ENCODE measurements at regions not wholly inside any gene's neighbourhood (a gene's known extent, or its start where the extent isn't known, plus 50 kb on each side); places are given as distances from the start of the nearest gene placed in this dataset.

GRCh38 chr12:3991798-3992580, 118.8 kb upstream of the PARP11 start:
- no peak for DNase-seq (ENCODE audit: low read depth, low spot score)
- no peaks in the 10 kb centered on the region for H3K27me3 ChIP-seq (ENCODE audit: insufficient read depth, insufficient read length)
- no peak overlapping the region for H3K9ac ChIP-seq (ENCODE audit: insufficient read length, low read depth)
- H3K9me3 ChIP-seq (ENCODE audit: insufficient read depth, low read length), result no peaks in the 10 kb centered on the region
- H3K4me1 ChIP-seq (ENCODE audit: insufficient read depth, insufficient read length), result peaks cover 6% of the 10 kb centered on the region
- H3K36me3 ChIP-seq (ENCODE audit: insufficient read depth, insufficient read length, low read length), result no peaks in the 10 kb centered on the region
- no peak overlapping the region for H3K4me3 ChIP-seq (ENCODE audit: insufficient read length, low read depth)
- no peak for TF ChIP-seq YY1 (IDR thresholded peaks at IDR 0.05; ENCODE audit: insufficient read depth, insufficient read length)
- TF ChIP-seq SUZ12 (IDR thresholded peaks at IDR 0.05; ENCODE audit: extremely low read depth, insufficient read depth, insufficient read length), result no peak
- no peak for TF ChIP-seq ZNF274 (IDR thresholded peaks at IDR 0.05; ENCODE audit: low read depth, low read length)

- peaks cover 6% of the 10 kb centered on the region for H3K4me1 ChIP-seq (ENCODE audit: insufficient read depth, insufficient read length)
- no peak overlapping the region for H3K9ac ChIP-seq (ENCODE audit: insufficient read length, low read depth)
- no peaks in the 10 kb centered on the region for H3K9me3 ChIP-seq (ENCODE audit: insufficient read depth, low read length)
- H3K4me3 ChIP-seq (ENCODE audit: insufficient read length, low read depth), result no peak overlapping the region
- H3K27me3 ChIP-seq (ENCODE audit: insufficient read depth, insufficient read length), result no peaks in the 10 kb centered on the region
- DNase-seq (ENCODE audit: low read depth, low spot score), result no peak
- no peaks in the 10 kb centered on the region for H3K36me3 ChIP-seq (ENCODE audit: insufficient read depth, insufficient read length, low read length)
- TF ChIP-seq SUZ12 (IDR thresholded peaks at IDR 0.05; ENCODE audit: extremely low read depth, insufficient read depth, insufficient read length), result no peak
- TF ChIP-seq ZNF274 (IDR thresholded peaks at IDR 0.05; ENCODE audit: low read depth, low read length), result no peak
- no peak for TF ChIP-seq YY1 (IDR thresholded peaks at IDR 0.05; ENCODE audit: insufficient read depth, insufficient read length)
Observed at GRCh38 chr12:3990501-3991280, 117.5 kb upstream of the PARP11 start.

- no peak overlapping the region for H3K9ac ChIP-seq (ENCODE audit: insufficient read length, low read depth)
- no peaks in the 10 kb centered on the region for H3K27me3 ChIP-seq (ENCODE audit: insufficient read depth, insufficient read length)
- peaks cover 2% of the 10 kb centered on the region; the same call in 1 of the 2 replicates for H3K9me3 ChIP-seq (ENCODE audit: insufficient read depth, low read length)
- no peaks in the 10 kb centered on the region for H3K36me3 ChIP-seq (ENCODE audit: insufficient read depth, insufficient read length, low read length)
- peaks cover 4% of the 10 kb centered on the region for H3K4me1 ChIP-seq (ENCODE audit: insufficient read depth, insufficient read length)
- no peak for TF ChIP-seq SUZ12 (IDR thresholded peaks at IDR 0.05; ENCODE audit: extremely low read depth, insufficient read depth, insufficient read length)
- no peak for TF ChIP-seq YY1 (IDR thresholded peaks at IDR 0.05; ENCODE audit: insufficient read depth, insufficient read length)
- no peak for TF ChIP-seq ZNF274 (IDR thresholded peaks at IDR 0.05; ENCODE audit: low read depth, low read length)
- H3K4me3 ChIP-seq (ENCODE audit: insufficient read length, low read depth), result no peak overlapping the region
- DNase-seq (ENCODE audit: low read depth, low spot score), result no peak
Observed at GRCh38 chr12:3989218-3989550, 116.0 kb upstream of the PARP11 start.

- TF ChIP-seq SUZ12 (IDR thresholded peaks at IDR 0.05; ENCODE audit: extremely low read depth, insufficient read depth, insufficient read length) (no peak), YY1 (IDR thresholded peaks at IDR 0.05; ENCODE audit: insufficient read depth, insufficient read length) (no peak), ZNF274 (IDR thresholded peaks at IDR 0.05; ENCODE audit: low read depth, low read length) (no peak)
- H3K4me1 ChIP-seq (ENCODE audit: insufficient read depth, insufficient read length), result peaks cover 4% of the 10 kb centered on the region
- H3K36me3 ChIP-seq (ENCODE audit: insufficient read depth, insufficient read length, low read length), result no peaks in the 10 kb centered on the region
- H3K9me3 ChIP-seq (ENCODE audit: insufficient read depth, low read length), result peaks cover 7% of the 10 kb centered on the region
- H3K9ac ChIP-seq (ENCODE audit: insufficient read length, low read depth), result no peak overlapping the region
- H3K4me3 ChIP-seq (ENCODE audit: insufficient read length, low read depth), result no peak overlapping the region
- no peak for DNase-seq (ENCODE audit: low read depth, low spot score)
- no peaks in the 10 kb centered on the region for H3K27me3 ChIP-seq (ENCODE audit: insufficient read depth, insufficient read length)
Observed at GRCh38 chr12:3988519-3989217, 115.5 kb upstream of the PARP11 start.

- TF ChIP-seq YY1 (IDR thresholded peaks at IDR 0.05; ENCODE audit: insufficient read depth, insufficient read length), result no peak
- no peak for TF ChIP-seq ZNF274 (IDR thresholded peaks at IDR 0.05; ENCODE audit: low read depth, low read length)
- no peaks in the 10 kb centered on the region for H3K27me3 ChIP-seq (ENCODE audit: insufficient read depth, insufficient read length)
- no peak overlapping the region for H3K4me3 ChIP-seq (ENCODE audit: insufficient read length, low read depth)
- H3K9ac ChIP-seq (ENCODE audit: insufficient read length, low read depth), result no peak overlapping the region
- H3K4me1 ChIP-seq (ENCODE audit: insufficient read depth, insufficient read length), result peaks cover 2% of the 10 kb centered on the region
- no peaks in the 10 kb centered on the region for H3K36me3 ChIP-seq (ENCODE audit: insufficient read depth, insufficient read length, low read length)
- DNase-seq (ENCODE audit: low read depth, low spot score), result no peak
- peaks cover 15% of the 10 kb centered on the region for H3K9me3 ChIP-seq (ENCODE audit: insufficient read depth, low read length)
Observed at GRCh38 chr12:3987571-3987970, 114.4 kb upstream of the PARP11 start.

- Histone ChIP-seq H3K4me1 (ENCODE audit: insufficient read depth, insufficient read length) (no peaks in the 10 kb centered on the region), H3K9me3 (ENCODE audit: insufficient read depth, low read length) (peaks cover 28% of the 10 kb centered on the region), H3K4me3 (ENCODE audit: insufficient read length, low read depth) (no peak overlapping the region), H3K9ac (ENCODE audit: insufficient read length, low read depth) (no peak overlapping the region), H3K27me3 (ENCODE audit: insufficient read depth, insufficient read length) (no peaks in the 10 kb centered on the region), H3K36me3 (ENCODE audit: insufficient read depth, insufficient read length, low read length) (no peaks in the 10 kb centered on the region)
- TF ChIP-seq SUZ12 (IDR thresholded peaks at IDR 0.05; ENCODE audit: extremely low read depth, insufficient read depth, insufficient read length) (no peak), ZNF274 (IDR thresholded peaks at IDR 0.05; ENCODE audit: low read depth, low read length) (no peak), YY1 (IDR thresholded peaks at IDR 0.05; ENCODE audit: insufficient read depth, insufficient read length) (no peak)
- DNase-seq (ENCODE audit: low read depth, low spot score), result no peak
Observed at GRCh38 chr12:3980504-3981272, 107.5 kb upstream of the PARP11 start.
